ENCODE measurements at regions not wholly inside any gene's neighbourhood (a gene's known extent, or its start where the extent isn't known, plus 50 kb on each side); places are given as distances from the start of the nearest gene placed in this dataset.

DNA sequence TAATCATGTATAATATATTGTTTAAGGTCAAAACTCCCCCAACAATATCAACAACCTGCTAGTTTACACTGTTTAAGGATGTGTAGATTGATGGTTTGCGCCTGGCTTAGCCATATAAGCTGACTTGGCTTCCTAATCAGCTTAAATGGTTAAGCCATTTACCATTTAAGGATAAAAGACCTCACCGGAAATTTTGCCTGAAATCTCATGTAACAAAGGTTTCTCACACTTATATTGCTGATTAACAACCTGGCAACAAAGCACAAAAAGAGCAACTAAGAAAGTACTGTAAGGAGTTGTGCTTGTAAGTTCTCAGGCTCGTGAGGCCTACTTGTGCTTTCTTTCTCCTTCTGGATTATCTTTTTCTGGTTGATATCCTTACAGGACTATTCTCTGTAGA lies 485.2 kb downstream of the GABRG1 start:
- TF ChIP-seq, protein P1, sequence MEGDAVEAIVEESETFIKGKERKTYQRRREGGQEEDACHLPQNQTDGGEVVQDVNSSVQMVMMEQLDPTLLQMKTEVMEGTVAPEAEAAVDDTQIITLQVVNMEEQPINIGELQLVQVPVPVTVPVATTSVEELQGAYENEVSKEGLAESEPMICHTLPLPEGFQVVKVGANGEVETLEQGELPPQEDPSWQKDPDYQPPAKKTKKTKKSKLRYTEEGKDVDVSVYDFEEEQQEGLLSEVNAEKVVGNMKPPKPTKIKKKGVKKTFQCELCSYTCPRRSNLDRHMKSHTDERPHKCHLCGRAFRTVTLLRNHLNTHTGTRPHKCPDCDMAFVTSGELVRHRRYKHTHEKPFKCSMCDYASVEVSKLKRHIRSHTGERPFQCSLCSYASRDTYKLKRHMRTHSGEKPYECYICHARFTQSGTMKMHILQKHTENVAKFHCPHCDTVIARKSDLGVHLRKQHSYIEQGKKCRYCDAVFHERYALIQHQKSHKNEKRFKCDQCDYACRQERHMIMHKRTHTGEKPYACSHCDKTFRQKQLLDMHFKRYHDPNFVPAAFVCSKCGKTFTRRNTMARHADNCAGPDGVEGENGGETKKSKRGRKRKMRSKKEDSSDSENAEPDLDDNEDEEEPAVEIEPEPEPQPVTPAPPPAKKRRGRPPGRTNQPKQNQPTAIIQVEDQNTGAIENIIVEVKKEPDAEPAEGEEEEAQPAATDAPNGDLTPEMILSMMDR (IDR thresholded peaks at IDR 0.05; ENCODE audit: extremely low read depth, missing control alignments) = no peak
- DNase-seq (ENCODE audit: low spot score) = no peak

DNA sequence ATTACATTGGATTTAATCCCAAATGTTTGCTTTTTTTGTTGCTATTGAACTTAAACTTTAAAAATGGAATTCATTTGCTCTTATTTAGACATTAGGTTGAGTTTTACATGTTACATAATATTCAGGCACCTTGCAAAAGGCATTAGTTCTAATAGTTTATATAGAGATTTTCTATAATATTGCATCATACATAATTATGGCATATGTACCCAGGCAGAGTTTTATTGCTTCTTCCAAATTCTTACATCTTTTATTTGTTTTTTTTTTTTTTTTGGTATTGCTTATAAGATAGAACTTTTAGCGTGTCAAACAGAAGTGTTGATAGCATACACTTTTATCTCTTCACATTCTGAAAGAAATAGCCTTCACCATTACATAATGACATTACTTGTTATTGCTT lies 487.7 kb downstream of the GABRG1 start:
- no peak for DNase-seq (ENCODE audit: low spot score)
- TF ChIP-seq, protein P1 (IDR thresholded peaks at IDR 0.05; ENCODE audit: extremely low read depth, missing control alignments) = no peak

DNA sequence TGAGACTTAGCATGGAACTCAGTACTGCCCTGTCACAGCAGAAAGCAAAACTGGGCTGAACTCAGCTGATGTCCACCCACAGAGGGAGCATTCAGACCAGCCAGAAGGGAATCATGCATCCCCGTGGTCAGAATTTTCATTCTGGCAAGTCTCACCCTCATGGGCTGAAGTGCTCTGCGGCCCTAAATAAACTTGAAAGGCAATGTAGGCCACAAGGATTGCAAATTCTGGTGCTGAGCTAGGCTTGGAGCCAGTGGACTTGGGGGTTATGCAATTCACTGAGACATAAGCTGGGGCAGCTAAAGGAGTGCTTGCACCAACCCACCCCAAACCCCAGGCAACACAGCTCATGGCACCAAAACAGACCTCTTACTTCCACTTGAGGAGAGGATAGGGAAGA lies 494.1 kb downstream of the GABRG1 start:
- TF ChIP-seq, protein P1 (IDR thresholded peaks at IDR 0.05; ENCODE audit: extremely low read depth, missing control alignments) = no peak
- DNase-seq (ENCODE audit: low spot score) = no peak

DNA sequence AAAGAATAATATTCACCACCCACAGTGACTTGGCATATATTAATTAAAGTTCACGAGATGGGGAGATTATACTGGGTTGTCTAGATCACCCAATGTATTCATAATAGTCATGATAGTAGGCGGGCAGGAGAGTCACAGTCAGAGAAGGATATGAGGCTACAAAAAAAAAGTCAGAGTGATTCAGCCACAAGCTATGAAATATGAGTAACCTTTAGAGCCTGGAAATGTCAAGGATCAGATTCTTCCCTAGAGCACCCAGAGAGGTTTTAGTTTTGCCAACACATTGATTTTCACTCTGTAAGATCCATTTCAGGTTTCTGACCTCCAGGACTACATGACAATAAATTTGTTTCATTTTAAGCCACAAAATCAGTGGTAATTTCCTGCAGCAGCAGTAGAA lies 501.9 kb downstream of the GABRG1 start:
- no peak for DNase-seq (ENCODE audit: low spot score)
- TF ChIP-seq, protein P1 (IDR thresholded peaks at IDR 0.05; ENCODE audit: extremely low read depth, missing control alignments) = no peak

DNA sequence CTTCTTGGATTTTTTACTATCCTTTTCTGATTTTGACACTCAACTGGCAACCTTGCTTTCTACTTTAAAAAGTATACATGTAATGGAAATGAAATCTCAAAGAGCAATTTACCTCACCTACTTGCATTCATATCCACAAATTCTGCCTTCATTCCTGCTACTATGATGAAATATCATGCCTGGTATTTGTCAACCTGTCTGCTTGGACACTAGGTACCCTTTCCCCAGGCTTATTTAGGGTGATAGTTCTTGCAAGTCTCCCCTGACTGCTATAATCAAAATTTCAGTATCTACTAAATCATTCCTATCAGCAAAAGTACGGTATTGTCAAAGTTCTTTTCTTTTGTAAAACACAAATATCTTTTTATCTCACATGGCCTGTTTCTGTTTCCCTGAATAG lies 503.0 kb downstream of the GABRG1 start:
- TF ChIP-seq, protein P1 (IDR thresholded peaks at IDR 0.05; ENCODE audit: extremely low read depth, missing control alignments) = no peak
- no peak for DNase-seq (ENCODE audit: low spot score)

DNA sequence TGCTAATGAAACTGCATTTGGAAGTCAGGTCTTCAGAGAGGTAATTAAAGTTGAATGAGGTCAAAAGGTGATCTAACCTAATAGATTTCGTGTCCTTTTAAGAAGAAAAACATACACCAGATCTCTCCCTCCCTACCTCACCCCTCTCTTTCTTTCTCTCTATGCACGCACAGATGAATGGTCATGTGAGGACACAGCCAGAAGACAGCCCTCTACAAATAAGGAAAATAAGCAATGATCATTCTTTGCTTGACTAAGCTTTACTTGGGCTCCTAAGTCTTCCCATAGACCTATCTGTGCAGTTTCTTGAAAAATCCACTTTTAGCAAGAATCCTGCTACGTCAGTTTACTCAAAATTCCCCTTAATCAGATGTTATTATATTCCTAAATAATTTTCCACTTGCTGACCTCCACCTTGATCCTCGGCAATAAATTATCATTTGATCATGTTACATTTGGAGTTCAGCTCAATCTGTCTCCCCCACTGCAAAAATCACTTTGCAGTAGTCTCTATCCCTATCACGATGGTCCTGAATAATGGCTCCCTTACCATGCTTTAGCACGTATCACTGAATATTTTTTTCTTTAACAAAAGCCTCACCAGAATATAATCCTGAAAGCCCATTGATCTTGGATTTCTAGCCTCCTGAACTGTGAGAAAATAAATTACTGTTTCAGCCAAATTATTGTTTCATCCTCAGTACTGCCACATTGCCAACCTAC lies 527.3 kb downstream of the GABRG1 start:
- TF ChIP-seq, protein P1 (IDR thresholded peaks at IDR 0.05; ENCODE audit: extremely low read depth, missing control alignments) = no peak
- no peak for DNase-seq (ENCODE audit: low spot score)

DNA sequence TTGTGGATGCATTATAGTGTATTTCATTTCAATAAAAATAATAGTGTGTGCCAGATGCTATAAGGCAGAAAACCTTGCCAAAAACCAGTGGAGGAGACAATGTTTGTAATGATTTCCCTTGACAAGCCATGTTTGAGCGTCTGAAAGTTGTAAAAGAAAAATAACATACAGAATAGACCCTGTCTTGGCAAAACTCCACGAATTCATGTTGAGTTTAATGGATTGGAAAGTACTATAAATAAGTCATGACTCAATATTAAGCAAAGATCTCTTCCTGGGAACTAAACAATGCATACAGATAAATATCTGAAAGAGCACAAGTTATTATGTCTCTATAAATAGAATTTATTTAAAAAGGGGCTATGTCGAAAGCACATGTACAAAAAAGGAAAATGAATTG lies 543.5 kb downstream of the GABRG1 start:
- no peak for DNase-seq (ENCODE audit: low spot score)
- TF ChIP-seq, protein P1 (IDR thresholded peaks at IDR 0.05; ENCODE audit: extremely low read depth, missing control alignments) = no peak
